HFFc6 (cell line): ENCODE measurements at regions not wholly inside any gene's neighbourhood (a gene's known extent, or its start where the extent isn't known, plus 50 kb on each side); places are given as distances from the start of the nearest gene placed in this dataset.

Experiments
- DNase-seq: peaks from one replicate; pipeline ENCODE4 v3.0.0-alpha.2; 2018
- H3K27ac Mint-ChIP-seq: 2 replicates; pipeline ENCODE4 v1.8.0; 2020; ENCODE audit warnings: mild to moderate bottlenecking, mixed read lengths
- H3K27me3 Mint-ChIP-seq: 2 replicates; pipeline ENCODE4 v1.8.0; 2021; ENCODE audit warnings: mild to moderate bottlenecking, moderate library complexity, mixed read lengths; ENCODE audit not compliant: insufficient read depth
- H3K36me3 Mint-ChIP-seq: 2 replicates; pipeline ENCODE4 v1.8.0; 2021; ENCODE audit warnings: low read depth, mixed read lengths
- H3K4me1 Mint-ChIP-seq: 2 replicates; pipeline ENCODE4 v1.8.0; 2020; ENCODE audit warnings: low read depth, mixed read lengths
- H3K4me3 Mint-ChIP-seq: 2 replicates; pipeline ENCODE4 v1.8.0; 2020; ENCODE audit warnings: mild to moderate bottlenecking, moderate library complexity, mixed read lengths
- H3K9me3 Mint-ChIP-seq: 2 replicates; pipeline ENCODE4 v1.8.0; 2020; ENCODE audit warnings: mild to moderate bottlenecking, mixed read lengths
- TF ChIP-seq, protein P1 (sequence below): fragments of 200-600 bp; sonication (generic); IDR thresholded peaks from 2 replicates; pipeline ENCODE4 v1.5.0; 2021; ENCODE audit warnings: antibody characterized with exemption, mild to moderate bottlenecking

DNA sequence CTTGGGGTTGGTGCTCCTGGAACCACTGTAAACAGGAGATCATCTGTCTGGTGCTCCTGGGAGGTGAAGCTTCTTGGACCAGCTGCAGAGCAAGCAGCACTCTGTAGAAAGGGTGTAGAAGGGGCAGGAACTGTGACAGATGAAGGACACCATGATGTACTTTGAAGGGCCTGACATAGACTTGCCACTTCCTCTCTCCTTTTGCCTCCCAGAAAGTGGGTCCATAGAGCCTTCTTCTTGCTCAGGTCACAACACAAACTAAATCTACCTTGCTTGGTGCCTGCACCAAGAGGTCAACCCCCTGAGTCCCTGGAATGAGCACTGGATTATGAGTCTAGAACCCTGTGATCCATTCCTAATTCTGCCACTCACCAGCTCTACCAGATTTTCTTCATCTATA, 176.1 kb upstream of the HES1 start:
- Mint-ChIP-seq H3K27me3 (peaks cover 29% of the 10 kb centered on the region), H3K4me3 (no peak overlapping the region), H3K27ac (no peak overlapping the region), H3K9me3 (peaks cover 5% of the 10 kb centered on the region), H3K36me3 (no peaks in the 10 kb centered on the region), H3K4me1 (no peaks in the 10 kb centered on the region; the same call in 1 of the 2 replicates)
- no peak for DNase-seq
- TF ChIP-seq, protein P1, sequence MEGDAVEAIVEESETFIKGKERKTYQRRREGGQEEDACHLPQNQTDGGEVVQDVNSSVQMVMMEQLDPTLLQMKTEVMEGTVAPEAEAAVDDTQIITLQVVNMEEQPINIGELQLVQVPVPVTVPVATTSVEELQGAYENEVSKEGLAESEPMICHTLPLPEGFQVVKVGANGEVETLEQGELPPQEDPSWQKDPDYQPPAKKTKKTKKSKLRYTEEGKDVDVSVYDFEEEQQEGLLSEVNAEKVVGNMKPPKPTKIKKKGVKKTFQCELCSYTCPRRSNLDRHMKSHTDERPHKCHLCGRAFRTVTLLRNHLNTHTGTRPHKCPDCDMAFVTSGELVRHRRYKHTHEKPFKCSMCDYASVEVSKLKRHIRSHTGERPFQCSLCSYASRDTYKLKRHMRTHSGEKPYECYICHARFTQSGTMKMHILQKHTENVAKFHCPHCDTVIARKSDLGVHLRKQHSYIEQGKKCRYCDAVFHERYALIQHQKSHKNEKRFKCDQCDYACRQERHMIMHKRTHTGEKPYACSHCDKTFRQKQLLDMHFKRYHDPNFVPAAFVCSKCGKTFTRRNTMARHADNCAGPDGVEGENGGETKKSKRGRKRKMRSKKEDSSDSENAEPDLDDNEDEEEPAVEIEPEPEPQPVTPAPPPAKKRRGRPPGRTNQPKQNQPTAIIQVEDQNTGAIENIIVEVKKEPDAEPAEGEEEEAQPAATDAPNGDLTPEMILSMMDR, result no peak

DNA sequence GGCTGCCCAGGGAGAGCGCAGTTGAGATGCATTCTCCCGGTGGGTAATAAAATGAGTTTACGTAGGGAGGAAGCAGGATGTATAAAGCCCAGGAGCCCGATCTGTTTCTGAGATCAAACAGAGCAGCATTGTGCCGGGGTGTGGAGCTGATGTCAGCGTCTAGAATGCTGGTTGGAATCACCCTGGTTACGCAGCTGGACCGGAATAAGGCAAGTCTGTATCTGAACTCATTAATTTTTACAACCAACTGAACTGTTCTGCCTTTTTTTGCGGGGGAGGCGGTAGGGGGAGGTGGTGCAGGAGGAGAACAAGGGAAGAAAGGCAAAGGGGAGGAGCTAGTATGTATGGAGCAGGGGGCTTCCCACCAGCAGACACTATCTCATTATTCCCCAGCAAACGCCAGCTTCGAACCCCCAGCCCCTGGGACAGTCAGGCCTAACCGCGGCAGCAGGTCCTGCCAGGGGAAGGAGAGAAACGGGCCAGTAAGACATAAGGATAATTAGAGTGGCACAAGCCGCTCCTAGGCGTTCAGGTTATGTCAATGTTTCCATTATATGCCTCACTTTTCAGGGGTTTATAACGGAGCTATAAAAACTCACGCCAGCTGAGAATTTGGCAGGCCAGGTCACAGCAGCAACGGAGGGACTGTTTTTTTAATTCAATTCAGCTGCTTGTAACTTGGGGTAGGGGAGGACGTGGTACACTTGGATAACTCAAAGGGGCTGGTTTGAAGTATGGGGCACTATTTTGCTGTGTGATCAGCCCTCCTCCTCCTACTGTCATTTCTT, 175.3 kb upstream of the HES1 start:
- Mint-ChIP-seq H3K36me3 (no peaks in the 10 kb centered on the region), H3K4me1 (no peaks in the 10 kb centered on the region; the same call in 1 of the 2 replicates), H3K27ac (no peak overlapping the region), H3K4me3 (no peak overlapping the region), H3K27me3 (peaks cover 34% of the 10 kb centered on the region), H3K9me3 (no peaks in the 10 kb centered on the region; the same call in 1 of the 2 replicates)
- TF ChIP-seq, protein P1, result no peak
- DNase-seq, result no peak

DNA sequence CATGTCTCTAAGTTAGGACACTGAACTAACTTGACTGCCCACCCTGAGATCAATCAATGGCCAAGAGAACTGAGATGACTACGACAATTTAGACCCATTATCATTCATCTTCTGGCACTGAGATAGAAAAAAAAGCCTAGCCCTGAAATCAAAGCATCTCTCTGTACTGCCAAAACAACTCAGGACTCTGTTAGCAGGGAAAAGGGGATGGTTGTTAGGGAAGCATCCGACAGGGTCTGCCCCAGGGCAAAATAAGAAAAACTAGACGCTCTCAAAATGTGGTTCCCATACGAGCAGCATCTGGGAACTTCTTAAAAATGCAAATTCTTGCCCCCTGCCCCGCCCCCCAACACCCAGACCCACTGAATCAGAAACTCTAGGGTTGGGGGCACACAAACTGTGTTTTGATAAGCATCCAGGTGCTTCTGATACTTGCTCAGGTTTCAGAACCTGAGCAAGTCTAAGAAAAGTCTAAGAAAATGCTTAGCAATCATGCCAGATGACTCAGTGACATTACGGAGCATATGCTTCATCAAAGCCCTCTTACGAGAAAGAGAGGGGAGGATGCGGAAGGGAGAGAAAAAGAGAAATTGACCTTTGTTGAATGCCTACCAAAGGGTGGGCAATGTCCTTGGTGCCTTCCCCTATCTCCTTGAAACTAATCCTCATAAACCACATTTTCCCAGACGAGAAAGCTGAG, 172.8 kb upstream of the HES1 start:
- H3K27ac Mint-ChIP-seq, result no peak overlapping the region
- H3K36me3 Mint-ChIP-seq, result no peaks in the 10 kb centered on the region
- no peak overlapping the region for H3K4me3 Mint-ChIP-seq
- peak; percentile 5 for DNase-seq
- no peaks in the 10 kb centered on the region for H3K9me3 Mint-ChIP-seq
- no peaks in the 10 kb centered on the region; the same call in 1 of the 2 replicates for H3K4me1 Mint-ChIP-seq
- H3K27me3 Mint-ChIP-seq, result peaks cover 34% of the 10 kb centered on the region
- TF ChIP-seq, protein P1, result no peak

DNA sequence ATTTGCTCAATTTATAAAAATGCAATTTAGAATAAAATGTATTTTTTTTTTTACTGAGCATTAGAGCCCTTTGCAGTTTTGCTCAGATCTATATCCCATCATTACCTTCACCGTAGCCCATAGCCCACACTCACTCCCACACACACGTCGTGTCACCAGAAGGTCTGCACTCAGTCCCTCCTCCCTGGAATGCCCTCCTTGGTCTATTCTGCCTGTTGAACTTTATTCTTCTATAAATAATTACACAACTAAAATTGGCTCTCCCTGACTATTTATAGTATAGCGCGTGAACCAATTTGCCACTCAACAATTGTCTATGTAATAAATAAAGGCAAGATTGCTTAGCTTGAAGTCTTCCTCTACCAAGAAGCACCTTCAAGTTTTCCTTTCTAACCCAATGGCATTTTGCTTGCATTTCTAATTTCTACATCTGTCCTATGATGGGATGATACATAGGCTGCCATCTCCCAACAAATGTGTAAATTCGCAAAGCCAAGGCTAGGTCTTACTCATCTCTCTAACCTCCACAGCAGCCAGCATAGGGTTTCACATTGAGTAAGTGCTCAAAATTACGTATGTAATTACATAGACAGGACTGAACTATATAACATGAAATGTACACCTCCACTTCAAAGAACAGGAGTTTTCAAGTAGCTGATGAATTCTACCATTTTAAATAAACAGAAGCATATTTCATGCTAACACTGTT, 172.0 kb upstream of the HES1 start:
- Mint-ChIP-seq H3K9me3 (no peaks in the 10 kb centered on the region), H3K36me3 (no peaks in the 10 kb centered on the region), H3K4me3 (no peak overlapping the region), H3K27ac (no peak overlapping the region), H3K4me1 (no peaks in the 10 kb centered on the region; the same call in 1 of the 2 replicates), H3K27me3 (peaks cover 34% of the 10 kb centered on the region)
- DNase-seq, result no peak
- TF ChIP-seq, protein P1, result no peak

DNA sequence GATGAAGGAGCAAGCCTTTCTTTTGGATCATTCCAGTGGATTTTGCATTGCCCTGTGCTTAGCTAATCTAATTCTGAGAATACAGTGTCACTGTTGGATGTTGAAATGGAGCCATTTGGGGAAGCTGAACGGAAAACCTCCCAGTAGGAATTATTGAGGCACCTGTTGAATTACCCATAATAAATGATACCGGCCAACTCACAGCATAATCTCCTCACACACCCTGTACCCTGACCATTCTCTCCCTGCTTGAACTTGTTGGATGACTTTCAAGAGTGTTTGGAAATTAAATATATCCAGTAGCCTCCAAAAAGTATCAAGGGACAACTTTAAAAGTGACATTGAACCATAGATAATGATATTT, 171.4 kb upstream of the HES1 start:
- Mint-ChIP-seq H3K9me3 (no peaks in the 10 kb centered on the region), H3K4me1 (no peaks in the 10 kb centered on the region; the same call in 1 of the 2 replicates), H3K4me3 (no peak overlapping the region), H3K27me3 (peaks cover 32% of the 10 kb centered on the region), H3K27ac (no peak overlapping the region), H3K36me3 (no peaks in the 10 kb centered on the region)
- no peak for DNase-seq
- TF ChIP-seq, protein P1, result no peak
